Activated T-cell treated with anti-CD3 and anti-CD28 coated beads for 24 hours (primary cell): ENCODE measurements at regions not wholly inside any gene's neighbourhood (a gene's known extent, or its start where the extent isn't known, plus 50 kb on each side); places are given as distances from the start of the nearest gene placed in this dataset.

Source experiments
- DNase-seq: peaks from one replicate; pipeline ENCODE4 v3.0.0-alpha.2; 2020; ENCODE audit warnings: low read depth

- no peak for DNase-seq
Measured at GRCh38 chr14:100955201-100955600, 51.7 kb upstream of the RTL1 start.

GRCh38 chr14:100962494-100962893, 59.0 kb upstream of the RTL1 start:
- no peak for DNase-seq

- DNase-seq: no peak
Measured at GRCh38 chr14:100965296-100965695, 61.8 kb upstream of the RTL1 start.

- DNase-seq: no peak
Measured at GRCh38 chr14:100967178-100967577, 63.7 kb upstream of the RTL1 start.

GRCh38 chr14:100967930-100968329, 64.4 kb upstream of the RTL1 start:
- DNase-seq: no peak

GRCh38 chr14:100972118-100972897, 68.8 kb upstream of the RTL1 start:
- no peak for DNase-seq

GRCh38 chr14:100975671-100976070, 72.1 kb upstream of the RTL1 start:
- no peak for DNase-seq

- no peak for DNase-seq
Measured at GRCh38 chr14:100979079-100979478, 75.6 kb upstream of the RTL1 start.

- no peak for DNase-seq
Measured at GRCh38 chr14:100979780-100980179, 76.3 kb upstream of the RTL1 start.

- no peak for DNase-seq
Measured at GRCh38 chr14:100980823-100981222, 77.3 kb upstream of the RTL1 start.

GRCh38 chr14:100981809-100982208, 78.3 kb upstream of the RTL1 start:
- DNase-seq: no peak

- DNase-seq: no peak
Measured at GRCh38 chr14:100982353-100982752, 78.8 kb upstream of the RTL1 start.

- DNase-seq: no peak
Measured at GRCh38 chr14:100982762-100983161, 79.2 kb upstream of the RTL1 start.

- no peak for DNase-seq
Measured at GRCh38 chr14:100983710-100984109, 80.2 kb upstream of the RTL1 start.

- no peak for DNase-seq
Measured at GRCh38 chr14:100988011-100988410, 84.5 kb upstream of the RTL1 start.

- DNase-seq: no peak
Measured at GRCh38 chr14:100988411-100988900, 84.9 kb upstream of the RTL1 start.

- DNase-seq: no peak
Measured at GRCh38 chr14:100988956-100989355, 85.4 kb upstream of the RTL1 start.

GRCh38 chr14:100989924-100990323, 86.4 kb upstream of the RTL1 start:
- no peak for DNase-seq

- DNase-seq: no peak
Measured at GRCh38 chr14:100994082-100994481, 90.6 kb upstream of the RTL1 start.

- no peak for DNase-seq
Measured at GRCh38 chr14:100994756-100995330, 91.3 kb upstream of the RTL1 start.

- no peak for DNase-seq
Measured at GRCh38 chr14:101000711-101001250, 97.3 kb upstream of the RTL1 start.

- DNase-seq: no peak
Measured at GRCh38 chr14:101001311-101002069, 98.0 kb upstream of the RTL1 start.

GRCh38 chr14:101002738-101003137, 99.2 kb upstream of the RTL1 start:
- no peak for DNase-seq
